ENCODE measurements at regions not wholly inside any gene's neighbourhood (a gene's known extent, or its start where the extent isn't known, plus 50 kb on each side); places are given as distances from the start of the nearest gene placed in this dataset.
A peak's percentile ranks its signal among the peaks of the same experiment; 100 is the strongest.

- Histone ChIP-seq H3K4me1 (ENCODE audit: control insufficient read depth in 5 of 5, insufficient read depth in 5 of 5, low read length in 5 of 5) (peaks cover 0 to 42% (median 12%) of the 10 kb centered on the region in 5 donors), H3K27ac (ENCODE audit: low read depth in 1 of 2, low read length in 1 of 2) (no peak overlapping the region), H3K9ac (ENCODE audit: insufficient read depth in 1 of 2, low read length in 2 of 2) (no peak overlapping the region), H3K9me3 (ENCODE audit: control insufficient read depth in 4 of 4, insufficient read depth in 3 of 4, low read length in 3 of 4) (no peaks in the 10 kb centered on the region), H3K36me3 (ENCODE audit: control insufficient read depth in 4 of 4, insufficient read depth in 4 of 4, low read length in 4 of 4) (no peaks in the 10 kb centered on the region), H3K4me3 (no peak overlapping the region), H3K27me3 (ENCODE audit: control insufficient read depth in 3 of 3, insufficient read depth in 3 of 3, low read length in 2 of 3) (no peaks in the 10 kb centered on the region)
- WGBS, 2 donors: 80 to 83% methylated on average over 1 of the region's 1 CpG
- ATAC-seq (ENCODE audit: insufficient read depth, low FRiP score): no peak
- peak in 2 of 3 donors; percentile 86 to 90 for DNase-seq
- TF ChIP-seq CTCF (IDR thresholded peaks at IDR 0.05; ENCODE audit: control extremely low read depth, extremely low read depth): no peak
These were observed 344.9 kb downstream of the ETS1 start for GRCh38 chr11:128242451-128242850.

GRCh38 chr11:128240546-128240945 lies 346.8 kb downstream of the ETS1 start:
- no peak overlapping the region for H3K4me3 ChIP-seq
- 70 to 78% methylated on average over 6 of the region's 6 CpGs for WGBS, 2 donors
- no peaks in the 10 kb centered on the region for H3K9me3 ChIP-seq (ENCODE audit: control insufficient read depth in 4 of 4, insufficient read depth in 3 of 4, low read length in 3 of 4)
- peaks cover 0 to 36% (median 5%) of the 10 kb centered on the region in 5 donors for H3K4me1 ChIP-seq (ENCODE audit: control insufficient read depth in 5 of 5, insufficient read depth in 5 of 5, low read length in 5 of 5)
- H3K36me3 ChIP-seq (ENCODE audit: control insufficient read depth in 4 of 4, insufficient read depth in 4 of 4, low read length in 4 of 4): no peaks in the 10 kb centered on the region
- no peaks in the 10 kb centered on the region for H3K27me3 ChIP-seq (ENCODE audit: control insufficient read depth in 3 of 3, insufficient read depth in 3 of 3, low read length in 2 of 3)
- no peak overlapping the region for H3K27ac ChIP-seq (ENCODE audit: low read depth in 1 of 2, low read length in 1 of 2)
- no peak overlapping the region for H3K9ac ChIP-seq (ENCODE audit: insufficient read depth in 1 of 2, low read length in 2 of 2)
- DNase-seq (peak in 2 of 3 donors; percentile 49), ATAC-seq (ENCODE audit: insufficient read depth, low FRiP score) (no peak)
- no peak for TF ChIP-seq CTCF (IDR thresholded peaks at IDR 0.05; ENCODE audit: control extremely low read depth, extremely low read depth)

GRCh38 chr11:128239306-128239705 lies 348.1 kb downstream of the ETS1 start:
- TF ChIP-seq CTCF (IDR thresholded peaks at IDR 0.05; ENCODE audit: control extremely low read depth, extremely low read depth): no peak
- Histone ChIP-seq H3K4me3 (no peak overlapping the region), H3K27me3 (ENCODE audit: control insufficient read depth in 3 of 3, insufficient read depth in 3 of 3, low read length in 2 of 3) (no peaks in the 10 kb centered on the region), H3K9me3 (ENCODE audit: control insufficient read depth in 4 of 4, insufficient read depth in 3 of 4, low read length in 3 of 4) (no peaks in the 10 kb centered on the region), H3K4me1 (ENCODE audit: control insufficient read depth in 5 of 5, insufficient read depth in 5 of 5, low read length in 5 of 5) (peaks cover 0 to 47% (median 5%) of the 10 kb centered on the region in 5 donors), H3K27ac (ENCODE audit: low read depth in 1 of 2, low read length in 1 of 2) (no peak overlapping the region), H3K36me3 (ENCODE audit: control insufficient read depth in 4 of 4, insufficient read depth in 4 of 4, low read length in 4 of 4) (no peaks in the 10 kb centered on the region), H3K9ac (ENCODE audit: insufficient read depth in 1 of 2, low read length in 2 of 2) (no peak overlapping the region)
- 83 to 84% methylated on average over 4 of the region's 4 CpGs for WGBS, 2 donors
- DNase-seq (no peak), ATAC-seq (ENCODE audit: insufficient read depth, low FRiP score) (no peak)
